Transverse colon (tissue), 4 donors: ENCODE measurements at regions not wholly inside any gene's neighbourhood (a gene's known extent, or its start where the extent isn't known, plus 50 kb on each side); places are given as distances from the start of the nearest gene placed in this dataset.
"Not testable (repeated sequence)": the region's sequence is repeated elsewhere in the genome, so short reads cannot be mapped to it uniquely, and the experiment has no call there.

Source experiments
- DNase-seq: peaks from one replicate; pipeline ENCODE4 v3.0.0-alpha.2; 2019
- H3K27ac ChIP-seq, 4 donors: fragments of 200-600 bp; sonication (generic); 2 replicates each; pipeline ENCODE4 v1.5.1; 2016 to 2018; ENCODE audit warnings: inconsistent platforms in 4 of 4
- H3K27me3 ChIP-seq: fragments of 200-600 bp; sonication (generic); 2 replicates; pipeline ENCODE4 v1.5.1; 2017; ENCODE audit warnings: inconsistent platforms
- H3K36me3 ChIP-seq, 4 donors: fragments of 200-600 bp; sonication (generic); 2 replicates each; pipeline ENCODE4 v1.5.1; 2017 to 2019; ENCODE audit warnings: inconsistent platforms in 4 of 4
- H3K4me1 ChIP-seq, 4 donors: fragments of 200-600 bp; sonication (generic); 2 replicates each; pipeline ENCODE4 v1.5.1; 2017 to 2020; ENCODE audit warnings: inconsistent platforms in 4 of 4
- H3K4me3 ChIP-seq, 4 donors: fragments of 200-600 bp; sonication (generic); 1 replicate in 1 of 4; 2 replicates in 3 of 4; pipeline versions ENCODE4 v1.5.1 to v1.6.1; 2017 to 2019; ENCODE audit warnings: inconsistent platforms in 4 of 4
- H3K9me3 ChIP-seq, 2 donors: fragments of 200-600 bp; sonication (generic); 2 replicates each; pipeline ENCODE4 v1.5.1; 2017 to 2019; ENCODE audit warnings: inconsistent platforms in 2 of 2
- CTCF ChIP-seq, 5 experiments: fragments of 200-600 bp in 3 of 5; fragments of 450-650 bp in 2 of 5; sonication (generic) in 3 of 5; IDR thresholded peaks; 1 replicate in 2 of 5; 2 replicates in 3 of 5; pipeline ENCODE4 v1.5.1; 2016 to 2017; ENCODE audit warnings: antibody characterized with exemption in 5 of 5, inconsistent platforms in 3 of 5, mild to moderate bottlenecking in 2 of 5, moderate library complexity in 1 of 5
- EP300 ChIP-seq: sonication (generic); formaldehyde crosslinking; IDR thresholded peaks from one replicate; pipeline ENCODE4 v1.6.1; 2017; ENCODE audit warnings: antibody characterized with exemption, low read depth
- POLR2A ChIP-seq: fragments of 450-650 bp; IDR thresholded peaks from one replicate; pipeline ENCODE4 v1.6.1; 2016; ENCODE audit warnings: antibody characterized with exemption, mild to moderate bottlenecking, moderate library complexity
- POLR2AphosphoS5 ChIP-seq, 3 donors: sonication (generic); formaldehyde crosslinking; IDR thresholded peaks; one replicate each; pipeline ENCODE4 v1.6.1; 2016; ENCODE audit warnings: antibody characterized with exemption in 3 of 3
- WGBS, 2 donors: methylation state at CpG; one replicate each; pipeline ENCODE4 v1.1.5; 2018; ENCODE audit warnings: low coverage in 1 of 2; 5-methylcytosine and 5-hydroxymethylcytosine counted together
- in situ Hi-C, 4 donors: fragments of 200-750 bp; cut with MboI; loops; one replicate each; pipeline versions ENCODE4 v1.15.0 to v1.15.1; 2017; ENCODE audit warnings: low sequenced_read_pairs in 3 of 4, low pct_ligation_motif_present in 1 of 4, low pct_unique_long_range_greater_than_20kb in 1 of 4
- intact Hi-C: fragments of 100-400 bp; cut with DNase I; formaldehyde crosslinking; loops from one replicate; pipeline ENCODE4 v1.15.1; 2023; ENCODE audit warnings: low total_unique reads

- DNase-seq, result no peak
- Histone ChIP-seq H3K4me1 (no peaks in the 10 kb centered on the region), H3K36me3 (no peaks in the 10 kb centered on the region), H3K27me3 (no peaks in the 10 kb centered on the region), H3K4me3 (no peak overlapping the region), H3K27ac (no peak overlapping the region), H3K9me3 (no peaks in the 10 kb centered on the region)
- no peak for TF ChIP-seq EP300
- TF ChIP-seq CTCF (IDR thresholded peaks at IDR 0.05), result no peak
- no peak for TF ChIP-seq POLR2AphosphoS5 (IDR thresholded peaks at IDR 0.05)
- no peak for TF ChIP-seq POLR2A
- WGBS, 2 donors, result 57 to 61% methylated on average over 2 of the region's 2 CpGs
- in situ Hi-C loops (no loop called here), intact Hi-C loops (no loop called here)
Measured at GRCh38 chr5:101455851-101456250, 552.8 kb upstream of the ST8SIA4 start.

DNA sequence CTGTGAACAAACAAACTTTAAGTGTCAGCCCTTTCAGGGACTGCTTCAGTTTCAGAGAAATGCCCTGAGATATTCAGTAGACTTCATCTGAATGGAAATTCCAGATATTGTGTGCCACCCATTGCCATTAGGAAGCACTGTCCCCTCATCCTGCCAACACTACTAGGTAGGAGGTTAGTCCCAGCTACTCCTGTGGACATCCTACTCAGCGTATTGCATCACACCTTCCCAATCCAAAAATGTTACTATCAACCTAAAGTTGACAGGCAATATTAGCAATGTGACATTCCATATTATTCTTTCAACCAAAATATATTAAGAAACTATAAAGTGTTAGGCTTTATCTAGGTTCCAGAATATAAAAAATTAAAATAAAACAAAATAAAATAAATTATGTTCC is 552.0 kb upstream of the ST8SIA4 start:
- Histone ChIP-seq H3K27ac (no peak overlapping the region), H3K27me3 (no peaks in the 10 kb centered on the region), H3K4me1 (no peaks in the 10 kb centered on the region), H3K4me3 (no peak overlapping the region), H3K36me3 (no peaks in the 10 kb centered on the region), H3K9me3 (no peaks in the 10 kb centered on the region)
- in situ Hi-C loops (no loop called here), intact Hi-C loops (no loop called here)
- 78 to 88% methylated on average over 1 of the region's 1 CpG for WGBS, 2 donors
- no peak for DNase-seq
- no peak for TF ChIP-seq EP300
- TF ChIP-seq POLR2A, result no peak
- no peak for TF ChIP-seq CTCF (IDR thresholded peaks at IDR 0.05)
- no peak for TF ChIP-seq POLR2AphosphoS5 (IDR thresholded peaks at IDR 0.05)

DNA sequence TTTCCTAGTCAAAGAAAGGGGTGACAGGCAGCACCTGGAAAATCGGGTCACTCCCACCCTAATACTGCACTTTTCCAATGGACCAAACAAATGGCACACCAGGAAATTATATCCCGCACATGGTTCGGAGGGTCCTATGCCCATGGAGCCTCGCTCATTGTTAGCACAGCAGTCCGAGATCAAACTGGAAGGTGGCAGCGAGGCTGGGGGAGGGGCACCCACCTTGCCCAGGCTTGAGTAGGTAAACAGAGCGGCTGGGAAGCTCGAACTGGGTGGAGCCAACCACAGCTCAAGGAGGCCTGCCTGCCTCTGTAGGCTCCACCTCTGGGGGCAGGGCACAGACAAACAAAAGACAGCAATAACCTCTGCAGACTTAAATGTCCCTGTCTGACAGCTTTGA is 539.2 kb upstream of the ST8SIA4 start:
- intact Hi-C loops, in situ Hi-C loops: not testable (repeated sequence)

GRCh38 chr5:101440173-101440572 is 537.1 kb upstream of the ST8SIA4 start:
- Histone ChIP-seq H3K4me3 (no peak overlapping the region), H3K36me3 (no peaks in the 10 kb centered on the region), H3K27ac (no peak overlapping the region), H3K4me1 (no peaks in the 10 kb centered on the region), H3K27me3 (no peaks in the 10 kb centered on the region), H3K9me3 (no peaks in the 10 kb centered on the region)
- DNase-seq, result no peak
- TF ChIP-seq EP300 (no peak), CTCF (IDR thresholded peaks at IDR 0.05) (no peak), POLR2A (no peak), POLR2AphosphoS5 (IDR thresholded peaks at IDR 0.05) (no peak)
- intact Hi-C loops (no loop called here), in situ Hi-C loops (no loop called here)
- 39 to 69% methylated on average over 2 of the region's 2 CpGs for WGBS, 2 donors

More for the DNA sequence above, 539.2 kb upstream of the ST8SIA4 start:
- not testable (repeated sequence) for H3K4me3 ChIP-seq, H3K27me3 ChIP-seq, H3K4me1 ChIP-seq, H3K9me3 ChIP-seq, H3K36me3 ChIP-seq, H3K27ac ChIP-seq, DNase-seq
- WGBS, 2 donors, result 80 to 93% methylated on average over 1 to 8 of the region's 8 CpGs

GRCh38 chr5:101437351-101437750 is 534.3 kb upstream of the ST8SIA4 start:
- intact Hi-C loops, result no loop called here
- Histone ChIP-seq H3K27me3 (no peaks in the 10 kb centered on the region), H3K27ac (no peak overlapping the region), H3K9me3 (no peaks in the 10 kb centered on the region), H3K36me3 (no peaks in the 10 kb centered on the region), H3K4me1 (no peaks in the 10 kb centered on the region), H3K4me3 (no peak overlapping the region)
- TF ChIP-seq CTCF (IDR thresholded peaks at IDR 0.05) (no peak), POLR2AphosphoS5 (IDR thresholded peaks at IDR 0.05) (no peak), POLR2A (no peak), EP300 (no peak)
- no peak for DNase-seq
- WGBS, 2 donors, result 38 to 50% methylated on average over 2 of the region's 2 CpGs
- in situ Hi-C loops, result no loop called here
